ENCODE measurements at regions not wholly inside any gene's neighbourhood (a gene's known extent, or its start where the extent isn't known, plus 50 kb on each side); places are given as distances from the start of the nearest gene placed in this dataset.

DNA sequence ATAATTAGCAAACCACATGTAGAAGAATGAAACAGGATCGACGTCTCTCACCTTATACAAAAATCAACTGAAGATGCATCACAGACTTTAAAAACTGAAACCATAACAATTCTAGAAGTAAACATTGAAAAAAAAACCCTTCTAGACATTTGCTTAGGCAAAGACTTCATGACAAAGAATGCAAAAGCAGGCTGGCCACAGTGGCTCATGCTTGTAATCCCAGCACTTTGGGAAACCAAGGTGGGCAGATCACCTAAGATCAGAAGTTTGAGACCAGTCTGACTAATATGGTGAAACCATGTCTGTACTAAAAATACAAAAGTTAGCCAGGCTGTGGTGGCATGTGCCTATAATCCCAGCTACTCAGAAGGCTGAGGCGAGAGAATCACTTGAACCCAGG is 1351.7 kb downstream of the MRPL39 start:
- TF ChIP-seq CREB1 (IDR thresholded peaks at IDR 0.05; ENCODE audit: low read depth) (no peak), EGR1 (IDR thresholded peaks at IDR 0.05) (no peak), REST (IDR thresholded peaks at IDR 0.05; ENCODE audit: low read depth) (no peak), TEAD4 (IDR thresholded peaks at IDR 0.05) (no peak), EP300 (IDR thresholded peaks at IDR 0.05; ENCODE audit: borderline replicate concordance) (no peak), YY1 (IDR thresholded peaks at IDR 0.05; ENCODE audit: low read depth) (no peak), TAF1 (IDR thresholded peaks at IDR 0.05; ENCODE audit: low read depth) (no peak), TCF12 (IDR thresholded peaks at IDR 0.05; ENCODE audit: low read depth) (no peak)
- TF ChIP-seq, protein P1, sequence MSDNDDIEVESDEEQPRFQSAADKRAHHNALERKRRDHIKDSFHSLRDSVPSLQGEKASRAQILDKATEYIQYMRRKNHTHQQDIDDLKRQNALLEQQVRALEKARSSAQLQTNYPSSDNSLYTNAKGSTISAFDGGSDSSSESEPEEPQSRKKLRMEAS (IDR thresholded peaks at IDR 0.05), result no peak
